Body of pancreas (tissue), 4 donors: ENCODE measurements at regions not wholly inside any gene's neighbourhood (a gene's known extent, or its start where the extent isn't known, plus 50 kb on each side); places are given as distances from the start of the nearest gene placed in this dataset.

Source experiments
- POLR2A ChIP-seq, 3 donors: fragments of 450-650 bp; IDR thresholded peaks; one replicate each; pipeline ENCODE4 v1.6.1; 2016; ENCODE audit warnings: antibody characterized with exemption in 3 of 3, mild to moderate bottlenecking in 2 of 3
- TF ChIP-seq, protein P1 (sequence below), 7 experiments: fragments of 450-650 bp in 4 of 7; fragments of 200-600 bp in 3 of 7; sonication (generic) in 3 of 7; IDR thresholded peaks; one replicate each; pipeline ENCODE4 v1.5.1; 2016 to 2019; ENCODE audit warnings: antibody characterized with exemption in 7 of 7

DNA sequence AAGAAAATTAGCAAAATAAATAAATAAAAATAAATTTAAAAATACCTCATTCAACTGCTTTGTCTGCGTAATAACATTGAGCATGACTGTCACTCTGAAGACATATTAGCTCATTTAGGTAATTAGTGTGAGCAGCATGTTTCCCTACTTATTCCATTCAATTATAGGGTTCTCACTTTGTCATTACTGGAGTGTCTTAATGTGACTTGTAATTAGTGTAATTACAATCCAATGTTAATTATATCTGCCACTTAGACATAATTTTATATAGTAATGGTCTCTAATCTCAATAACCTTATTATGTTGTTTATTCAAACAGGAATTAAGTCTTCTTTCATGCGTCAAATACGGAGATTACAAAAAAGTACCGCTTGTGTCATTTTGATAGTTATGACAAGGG lies 893.9 kb upstream of the ACVR2A start:
- TF ChIP-seq, protein P1, sequence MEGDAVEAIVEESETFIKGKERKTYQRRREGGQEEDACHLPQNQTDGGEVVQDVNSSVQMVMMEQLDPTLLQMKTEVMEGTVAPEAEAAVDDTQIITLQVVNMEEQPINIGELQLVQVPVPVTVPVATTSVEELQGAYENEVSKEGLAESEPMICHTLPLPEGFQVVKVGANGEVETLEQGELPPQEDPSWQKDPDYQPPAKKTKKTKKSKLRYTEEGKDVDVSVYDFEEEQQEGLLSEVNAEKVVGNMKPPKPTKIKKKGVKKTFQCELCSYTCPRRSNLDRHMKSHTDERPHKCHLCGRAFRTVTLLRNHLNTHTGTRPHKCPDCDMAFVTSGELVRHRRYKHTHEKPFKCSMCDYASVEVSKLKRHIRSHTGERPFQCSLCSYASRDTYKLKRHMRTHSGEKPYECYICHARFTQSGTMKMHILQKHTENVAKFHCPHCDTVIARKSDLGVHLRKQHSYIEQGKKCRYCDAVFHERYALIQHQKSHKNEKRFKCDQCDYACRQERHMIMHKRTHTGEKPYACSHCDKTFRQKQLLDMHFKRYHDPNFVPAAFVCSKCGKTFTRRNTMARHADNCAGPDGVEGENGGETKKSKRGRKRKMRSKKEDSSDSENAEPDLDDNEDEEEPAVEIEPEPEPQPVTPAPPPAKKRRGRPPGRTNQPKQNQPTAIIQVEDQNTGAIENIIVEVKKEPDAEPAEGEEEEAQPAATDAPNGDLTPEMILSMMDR (IDR thresholded peaks at IDR 0.05): no peak
- TF ChIP-seq POLR2A (IDR thresholded peaks at IDR 0.05): no peak
